Loucy (cell line): ENCODE measurements at regions not wholly inside any gene's neighbourhood (a gene's known extent, or its start where the extent isn't known, plus 50 kb on each side); places are given as distances from the start of the nearest gene placed in this dataset.

Experiments
- CTCF ChIP-seq: fragments of 200-600 bp; sonication (generic); conservative IDR thresholded peaks from 2 replicates; pipeline ENCODE4 v1.5.1; 2014; ENCODE audit warnings: mild to moderate bottlenecking, antibody characterized with exemption, low read length
- EZH2phosphoT487 ChIP-seq: fragments of 200-600 bp; IDR thresholded peaks from 2 replicates; pipeline ENCODE4 v1.6.1; 2018; ENCODE audit warnings: antibody characterized with exemption, mild to moderate bottlenecking, moderate library complexity, borderline replicate concordance

GRCh38 chr12:124177951-124178316, 117.0 kb upstream of the RFLNA start:
- TF ChIP-seq CTCF (no peak), EZH2phosphoT487 (no peak)
